NCI-H1417 (cell line): ENCODE measurements at regions not wholly inside any gene's neighbourhood (a gene's known extent, or its start where the extent isn't known, plus 50 kb on each side); places are given as distances from the start of the nearest gene placed in this dataset.

ENCODE experiments used
- DNase-seq, 3 experiments: peaks; one replicate each; lab custom pipeline; 2025; lab: John Stamatoyannopoulos, UW

DNA sequence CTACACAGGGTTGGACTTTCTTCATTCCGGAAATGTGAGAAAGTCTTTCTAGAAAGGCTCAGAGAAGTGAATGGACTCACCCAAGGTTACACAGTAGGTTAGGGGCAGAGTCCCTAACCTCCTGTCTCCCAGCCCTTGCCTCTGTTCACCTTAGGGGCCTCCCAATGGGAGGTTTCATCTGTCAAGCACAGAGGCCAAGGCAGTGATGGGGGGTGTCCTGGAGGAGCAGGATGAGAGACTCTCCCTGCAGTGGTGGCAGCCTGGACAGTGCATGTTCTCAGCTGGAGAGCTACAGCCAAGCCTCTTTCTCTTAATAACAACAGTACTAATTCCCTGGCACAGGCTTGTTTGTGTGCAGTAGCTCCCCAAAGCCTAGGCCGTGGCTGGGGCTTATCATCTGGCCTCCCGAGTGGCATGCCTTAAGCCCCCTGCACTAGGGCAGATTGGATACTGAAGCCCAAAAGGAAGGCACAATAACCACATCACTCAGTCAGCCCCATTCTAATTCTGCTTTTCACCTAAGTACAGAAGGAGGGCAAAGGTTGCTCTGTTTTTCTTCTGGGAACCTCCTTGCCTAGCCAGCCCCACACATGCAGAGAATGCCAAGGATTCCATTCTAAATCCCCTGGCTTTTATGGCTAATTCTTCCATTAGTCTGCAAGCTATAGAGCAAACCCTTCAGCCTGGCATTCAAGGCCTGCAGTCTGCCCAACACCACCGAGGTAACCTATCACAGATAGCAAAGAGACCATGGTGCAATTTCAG, 50.2 kb upstream of the XPA start:
- DNase-seq, result no peak

GRCh38 chr9:97748525-97748924, 51.4 kb upstream of the XPA start:
- DNase-seq, result no peak

GRCh38 chr9:97749928-97750327, 52.8 kb upstream of the XPA start:
- DNase-seq, result no peak

DNA sequence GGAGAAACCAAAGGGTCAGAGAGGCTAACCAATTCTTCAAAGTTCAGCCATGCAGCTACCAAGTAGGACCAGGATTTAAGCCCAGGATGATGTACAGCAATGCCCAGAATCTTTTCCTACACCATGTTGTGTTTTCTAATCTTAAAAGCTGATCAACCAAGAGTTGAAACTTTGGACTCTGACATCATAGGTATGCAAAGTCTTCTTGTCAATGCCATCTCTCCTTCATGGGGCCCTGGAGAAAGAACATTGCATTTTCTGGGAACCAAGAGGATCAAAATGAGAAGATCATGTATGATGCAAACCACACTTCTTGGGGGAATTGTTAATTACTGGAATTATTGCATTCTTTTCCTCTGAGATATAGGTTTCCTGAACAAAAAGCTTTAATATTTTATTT, 54.4 kb upstream of the XPA start:
- no peak for DNase-seq

GRCh38 chr9:97752274-97752673, 55.1 kb upstream of the XPA start:
- DNase-seq, result peak in 1 of 3 experiments; percentile 25

DNA sequence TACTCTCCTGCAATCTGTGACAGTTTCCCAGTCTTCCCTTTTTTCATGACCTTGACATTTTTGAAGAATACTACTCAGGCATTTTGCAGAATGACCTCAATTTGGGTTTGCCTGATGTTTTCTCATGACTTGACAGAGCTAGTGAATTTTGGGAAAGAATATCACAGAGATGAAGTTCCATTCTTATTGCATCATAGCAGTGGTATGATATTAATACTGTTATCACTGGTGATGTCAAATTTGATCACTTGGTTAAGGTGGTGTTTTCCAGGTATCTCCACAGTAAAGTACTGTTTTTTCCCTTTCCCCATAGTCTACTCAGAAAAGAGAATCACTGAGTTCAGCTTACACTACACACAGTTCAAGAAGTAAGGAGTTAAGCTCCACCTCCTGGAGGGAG, 56.2 kb upstream of the XPA start:
- DNase-seq, result no peak

DNA sequence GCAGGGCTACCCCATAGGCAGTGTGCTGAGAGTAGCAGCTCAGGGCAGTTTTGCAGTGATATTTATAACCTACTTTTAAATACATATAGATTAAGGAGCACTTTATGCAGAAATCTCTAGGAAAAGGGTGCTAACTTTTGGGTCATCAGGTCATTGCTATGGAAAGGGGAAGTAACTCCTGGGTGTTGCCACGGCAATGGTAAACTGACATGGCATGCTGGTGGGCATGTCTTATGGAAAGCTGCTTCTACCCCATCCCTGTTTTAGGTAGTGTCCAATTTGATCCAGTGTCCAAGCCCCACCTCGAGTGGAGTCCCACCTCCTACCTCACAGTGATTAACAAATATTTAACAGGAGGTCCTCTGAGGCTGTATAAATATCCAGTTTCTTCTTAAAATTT, 56.8 kb upstream of the XPA start:
- no peak for DNase-seq

DNA sequence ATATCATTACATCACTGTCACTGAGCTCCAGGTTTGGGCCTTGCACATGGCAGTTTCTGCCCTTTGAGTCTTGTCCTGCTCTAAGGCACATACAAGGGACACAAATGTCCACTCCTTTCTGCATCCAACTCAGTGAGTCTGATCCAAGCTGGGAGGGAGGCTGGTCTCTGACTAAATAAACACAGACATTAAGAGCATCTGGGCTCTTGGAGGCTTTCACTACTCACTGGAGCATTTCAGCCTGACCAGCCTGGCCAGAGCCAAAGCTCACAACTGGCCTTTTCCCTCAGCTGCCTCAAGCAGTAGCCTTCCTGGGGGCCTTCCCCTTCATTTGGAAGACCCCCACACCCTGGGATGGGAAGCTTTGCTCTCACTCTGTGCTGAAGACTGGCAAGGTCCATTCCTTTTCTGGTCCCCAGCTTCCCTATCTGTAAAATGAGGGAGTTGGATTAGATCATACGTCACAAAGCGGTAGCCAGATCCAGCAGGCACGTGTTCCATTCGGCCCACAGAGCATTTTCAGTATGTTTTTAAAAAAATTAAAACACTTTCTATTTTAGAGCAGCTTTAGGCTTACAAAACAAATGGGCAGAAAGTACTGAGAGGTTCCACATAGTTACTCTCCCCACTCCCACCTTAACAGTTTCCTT, 58.6 kb upstream of the XPA start:
- DNase-seq, result no peak

GRCh38 chr9:97756991-97757390, 59.9 kb upstream of the XPA start:
- DNase-seq, result no peak

- no peak for DNase-seq
Observed at GRCh38 chr9:97758334-97758916, 61.3 kb upstream of the XPA start.

- no peak for DNase-seq
Observed at GRCh38 chr9:97759581-97760288, 62.6 kb upstream of the XPA start.

GRCh38 chr9:97761056-97761598, 64.0 kb upstream of the XPA start:
- peak in 1 of 3 experiments; percentile 24 for DNase-seq

GRCh38 chr9:97761879-97762278, 64.7 kb upstream of the XPA start:
- no peak for DNase-seq

GRCh38 chr9:97763874-97764273, 66.7 kb upstream of the XPA start:
- no peak for DNase-seq

GRCh38 chr9:97766092-97766491, 69.0 kb upstream of the XPA start:
- DNase-seq, result no peak

DNA sequence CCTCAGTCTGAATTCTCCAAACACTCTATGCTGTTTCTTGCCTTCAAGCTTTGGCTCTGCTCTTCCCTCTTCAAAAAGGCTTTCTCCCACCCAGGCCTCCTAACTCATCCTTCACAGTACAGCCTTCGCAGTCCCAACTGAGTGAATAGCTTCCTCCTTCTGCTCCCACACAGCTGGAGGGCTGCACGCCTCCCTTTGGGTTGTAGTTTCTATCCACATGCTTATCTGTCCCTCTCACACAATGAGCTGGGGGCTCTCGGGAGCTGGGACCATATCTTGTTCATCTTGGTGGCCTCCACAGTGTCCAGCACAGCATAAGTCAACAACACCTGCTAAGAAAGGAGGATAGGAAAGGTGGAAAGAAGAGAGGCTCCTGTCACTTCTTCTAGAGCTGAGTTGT, 69.5 kb upstream of the XPA start:
- DNase-seq, result no peak

DNA sequence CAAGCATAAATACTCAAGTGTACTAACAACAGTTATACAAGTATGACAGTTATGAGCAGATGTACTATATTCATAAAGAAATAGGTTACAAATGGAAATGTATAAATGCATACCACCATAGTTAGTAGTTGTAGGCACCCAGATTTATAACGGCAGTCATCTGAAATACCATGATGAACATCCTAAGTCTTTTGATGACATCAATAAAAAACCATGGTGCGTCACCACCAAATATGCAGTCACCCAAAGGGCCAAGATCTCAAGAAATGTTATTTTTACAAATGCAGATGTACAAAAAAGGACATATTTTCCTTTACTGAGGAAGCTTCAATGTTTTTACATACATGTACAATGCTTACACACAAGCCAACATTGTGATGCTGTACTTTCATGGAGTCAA, 70.8 kb upstream of the XPA start:
- DNase-seq, result no peak

DNA sequence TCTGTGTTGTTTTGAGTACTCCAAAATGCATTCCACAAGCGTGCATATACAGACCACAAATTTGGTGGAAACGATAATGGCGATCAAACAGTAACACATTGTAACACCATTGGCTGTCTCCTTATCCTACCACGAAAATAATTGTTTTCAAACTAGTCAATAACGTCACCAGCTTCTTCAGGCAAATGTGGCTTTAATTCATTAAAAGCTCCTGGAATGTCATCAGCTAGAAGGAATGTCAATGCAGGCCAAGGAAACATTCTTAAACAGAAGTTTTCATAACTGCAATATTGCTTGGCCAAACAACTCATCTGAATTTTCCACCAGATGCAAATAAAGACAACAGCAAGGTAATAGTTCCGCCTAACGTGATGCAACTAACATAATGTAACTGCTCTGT, 71.6 kb upstream of the XPA start:
- DNase-seq, result no peak

- DNase-seq, result no peak
Observed at GRCh38 chr9:97769208-97769607, 72.1 kb upstream of the XPA start.

GRCh38 chr9:97770808-97771372, 73.8 kb upstream of the XPA start:
- DNase-seq, result no peak

DNA sequence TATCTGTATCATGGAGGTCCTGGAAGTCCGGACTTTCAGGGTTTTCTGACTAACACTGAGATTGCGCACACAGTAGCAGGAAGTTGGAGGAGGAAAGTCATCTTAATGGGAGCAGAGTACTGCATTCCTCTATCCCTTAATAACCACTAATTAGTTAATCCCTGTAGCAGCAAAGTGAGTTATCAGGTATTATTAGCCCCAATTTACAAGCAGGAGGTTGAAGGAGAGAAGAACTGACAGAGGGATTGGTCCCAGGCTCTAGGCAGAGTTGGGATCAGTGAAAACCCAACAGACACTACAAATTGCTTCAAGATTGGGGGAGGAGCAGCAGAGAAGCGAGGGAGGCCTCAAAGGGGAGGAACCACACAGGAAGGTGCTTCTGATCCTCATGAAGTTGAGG, 74.5 kb upstream of the XPA start:
- no peak for DNase-seq

DNA sequence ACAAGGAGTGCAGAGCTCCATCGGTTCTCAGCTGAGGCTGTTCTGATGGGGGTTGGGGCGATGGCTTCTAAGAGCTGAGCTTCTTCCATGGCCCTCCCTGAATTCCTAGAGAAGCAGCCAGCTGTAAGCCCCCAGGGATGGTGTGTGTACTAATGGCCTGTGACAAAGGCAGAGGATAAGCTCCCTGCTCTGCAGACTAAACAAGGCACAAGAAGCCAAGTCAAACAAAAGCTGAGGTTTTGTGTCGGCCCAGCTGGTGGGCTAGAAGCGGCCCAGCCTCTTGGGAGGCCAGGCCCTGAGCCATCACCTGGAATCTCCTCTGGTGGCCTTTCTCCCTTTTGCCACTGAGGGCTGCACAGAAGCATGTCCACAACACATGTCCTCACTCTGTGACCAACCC, 75.0 kb upstream of the XPA start:
- DNase-seq, result peak in 1 of 3 experiments; percentile 10
